Caco-2 (cell line): ENCODE measurements at regions not wholly inside any gene's neighbourhood (a gene's known extent, or its start where the extent isn't known, plus 50 kb on each side); places are given as distances from the start of the nearest gene placed in this dataset.

Source experiments
- BruUV-seq: library from RNA; stranded (reverse); fragments of 400-500 nt; replicated peaks from 2 replicates; lab custom pipeline; 2021; lab: Mats Ljungman, UMichigan
- CTCF ChIA-PET: fragments of 300-600 bp; sonication (Branson Sonifier 250); formaldehyde crosslinking; loops from one replicate; lab custom pipeline; 2022; ENCODE audit warnings: antibody characterized with exemption; lab: Charles Lee
- POLR2A ChIA-PET: fragments of 300-600 bp; sonication (Branson Sonifier 250); formaldehyde crosslinking; loops from one replicate; lab custom pipeline; 2022; ENCODE audit warnings: antibody characterized with exemption; lab: Charles Lee
- DNase-seq, 2 experiments: peaks; one replicate each; pipeline versions ENCODE4 v3.0.0 to v3.0.0-alpha.2; 2020 to 2022
- H3K27me3 ChIP-seq: replicated peaks from 2 replicates; pipeline ENCODE4 v1.6.0; 2011; ENCODE audit warnings: low read length; ENCODE audit not compliant: control insufficient read depth, insufficient read depth
- H3K36me3 ChIP-seq: 2 replicates; pipeline ENCODE4 v1.5.1; 2011; ENCODE audit warnings: low read length; ENCODE audit not compliant: control insufficient read depth, insufficient read depth
- H3K4me1 ChIP-seq: fragments of 250-450 bp; sonication (Bioruptor Pico); 2 replicates; pipeline ENCODE4 v1.5.1; 2020; ENCODE audit warnings: mild to moderate bottlenecking
- H3K4me3 ChIP-seq: 2 replicates; pipeline ENCODE4 v1.5.1; 2011; ENCODE audit warnings: low read depth, mild to moderate bottlenecking, control low read depth, low read length
- H3K9me3 ChIP-seq: fragments of 250-450 bp; sonication (Bioruptor Pico); 2 replicates; pipeline ENCODE4 v1.5.1; 2020; ENCODE audit warnings: mild to moderate bottlenecking, moderate library complexity
- H3K27ac Mint-ChIP-seq: one replicate; pipeline ENCODE4 v1.8.0; 2022; ENCODE audit warnings: mixed read lengths; ENCODE audit not compliant: unreplicated experiment
- H3K27me3 Mint-ChIP-seq: one replicate; pipeline ENCODE4 v1.8.0; 2022; ENCODE audit warnings: mixed read lengths; ENCODE audit not compliant: insufficient read depth, unreplicated experiment
- H3K36me3 Mint-ChIP-seq: one replicate; pipeline ENCODE4 v1.8.0; 2022; ENCODE audit warnings: mild to moderate bottlenecking, mixed read lengths; ENCODE audit not compliant: insufficient read depth, unreplicated experiment
- H3K4me1 Mint-ChIP-seq: one replicate; pipeline ENCODE4 v1.8.0; 2022; ENCODE audit warnings: low read depth, mixed read lengths; ENCODE audit not compliant: unreplicated experiment
- H3K4me3 Mint-ChIP-seq: one replicate; pipeline ENCODE4 v1.8.0; 2022; ENCODE audit warnings: mild to moderate bottlenecking, moderate library complexity, mixed read lengths; ENCODE audit not compliant: unreplicated experiment
- H3K9me3 Mint-ChIP-seq: one replicate; pipeline ENCODE4 v1.8.0; 2022; ENCODE audit warnings: mixed read lengths; ENCODE audit not compliant: unreplicated experiment
- CTCF ChIP-seq, 2 experiments: fragments of 200-600 bp in 1 of 2; IDR thresholded peaks; 1 replicate in 1 of 2; 2 replicates in 1 of 2; pipeline versions ENCODE4 v1.5.1 to v1.8.0; 2011 to 2022; ENCODE audit warnings: antibody characterized with exemption in 1 of 2, control low read depth in 1 of 2, inconsistent platforms in 1 of 2, low read depth in 1 of 2, low read length in 1 of 2, mild to moderate bottlenecking in 1 of 2, moderate library complexity in 1 of 2; ENCODE audit not compliant: insufficient read depth in 1 of 2, severe bottlenecking in 1 of 2, unreplicated experiment in 1 of 2
- intact Hi-C: fragments of 100-400 bp; cut with micrococcal nuclease; formaldehyde crosslinking; loops from one replicate; pipeline ENCODE4 v1.10.0; 2022; ENCODE audit not compliant: unreplicated experiment

- ChIA-PET POLR2A (no interaction called here), CTCF (no interaction called here)
- Histone ChIP-seq H3K36me3 (no peaks in the 10 kb centered on the region), H3K4me1 (no peaks in the 10 kb centered on the region), H3K9me3 (no peaks in the 10 kb centered on the region), H3K27me3 (no peaks in the 10 kb centered on the region), H3K4me3 (no peak overlapping the region)
- BruUV-seq = no TSS peak
- TF ChIP-seq CTCF (IDR thresholded peaks at IDR 0.05; ENCODE audit: insufficient read depth in 1 of 2, low read depth in 1 of 2, low read length in 1 of 2, severe bottlenecking in 1 of 2, unreplicated experiment in 1 of 2) = no peak
- Mint-ChIP-seq H3K27ac (no peak overlapping the region), H3K9me3 (peaks cover 6% of the 10 kb centered on the region), H3K4me3 (no peak overlapping the region), H3K4me1 (no peaks in the 10 kb centered on the region), H3K36me3 (no peaks in the 10 kb centered on the region), H3K27me3 (no peaks in the 10 kb centered on the region)
- intact Hi-C loops = no loop called here
- no peak for DNase-seq
Measured at GRCh38 chr13:22589880-22590279, 590.9 kb upstream of the SGCG start.

DNA sequence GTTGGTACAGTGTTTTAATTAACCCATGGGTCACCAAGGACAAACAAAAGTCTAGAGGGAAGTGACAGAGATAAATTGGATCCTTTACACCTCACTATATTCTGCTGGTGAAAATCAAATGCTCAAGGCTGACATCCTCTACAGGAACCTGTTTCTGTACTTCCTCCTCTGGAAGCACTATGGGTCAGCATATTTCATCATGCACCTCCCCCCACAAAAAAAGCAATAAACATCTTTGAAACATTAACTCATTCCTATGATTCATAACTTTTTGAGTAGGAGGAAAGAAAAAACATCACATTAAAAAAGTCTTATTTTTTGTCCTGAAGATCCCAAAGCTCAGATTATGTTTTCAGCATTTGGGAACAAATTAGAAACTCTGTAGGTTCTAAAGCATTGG lies 588.3 kb upstream of the SGCG start:
- H3K4me3 ChIP-seq = no peak overlapping the region
- Mint-ChIP-seq H3K4me1 (peaks cover 14% of the 10 kb centered on the region), H3K27ac (no peak overlapping the region), H3K27me3 (no peaks in the 10 kb centered on the region), H3K36me3 (no peaks in the 10 kb centered on the region), H3K4me3 (no peak overlapping the region), H3K9me3 (no peaks in the 10 kb centered on the region)
- H3K27me3 ChIP-seq = no peaks in the 10 kb centered on the region
- TF ChIP-seq CTCF (IDR thresholded peaks at IDR 0.05; ENCODE audit: insufficient read depth in 1 of 2, low read depth in 1 of 2, low read length in 1 of 2, severe bottlenecking in 1 of 2, unreplicated experiment in 1 of 2) = no peak
- no peaks in the 10 kb centered on the region for H3K9me3 ChIP-seq
- no peaks in the 10 kb centered on the region for H3K36me3 ChIP-seq
- intact Hi-C loops = no loop called here
- peaks cover 20% of the 10 kb centered on the region for H3K4me1 ChIP-seq
- DNase-seq = no peak
- BruUV-seq = no TSS peak
- ChIA-PET CTCF (no interaction called here), POLR2A (no interaction called here)

- BruUV-seq = no TSS peak
Measured at GRCh38 chr13:22594041-22594440, 586.7 kb upstream of the SGCG start.

More at GRCh38 chr13:22594041-22594440, 586.7 kb upstream of the SGCG start:
- Histone ChIP-seq H3K9me3 (no peaks in the 10 kb centered on the region), H3K4me1 (peaks cover 22% of the 10 kb centered on the region), H3K27me3 (no peaks in the 10 kb centered on the region), H3K4me3 (no peak overlapping the region), H3K36me3 (no peaks in the 10 kb centered on the region)
- no peak for TF ChIP-seq CTCF (IDR thresholded peaks at IDR 0.05; ENCODE audit: insufficient read depth in 1 of 2, low read depth in 1 of 2, low read length in 1 of 2, severe bottlenecking in 1 of 2, unreplicated experiment in 1 of 2)
- Mint-ChIP-seq H3K4me3 (no peak overlapping the region), H3K27me3 (no peaks in the 10 kb centered on the region), H3K36me3 (no peaks in the 10 kb centered on the region), H3K4me1 (peaks cover 14% of the 10 kb centered on the region), H3K27ac (no peak overlapping the region), H3K9me3 (no peaks in the 10 kb centered on the region)
- DNase-seq = no peak
- intact Hi-C loops = no loop called here
- CTCF ChIA-PET = no interaction called here
- POLR2A ChIA-PET = no interaction called here
